HEK293T (cell line): ENCODE measurements at regions not wholly inside any gene's neighbourhood (a gene's known extent, or its start where the extent isn't known, plus 50 kb on each side); places are given as distances from the start of the nearest gene placed in this dataset.

Source experiments
- CTCF ChIA-PET: fragments of 350-600 bp; formaldehyde crosslinking; extraction: SDS; loops from one replicate; lab custom pipeline; 2021; ENCODE audit warnings: antibody characterized with exemption, inconsistent platforms; lab: Yijun Ruan, JAX
- POLR2A ChIA-PET: fragments of 350-600 bp; formaldehyde crosslinking; extraction: SDS; loops from one replicate; lab custom pipeline; 2020; ENCODE audit warnings: antibody characterized with exemption, inconsistent platforms; lab: Yijun Ruan, JAX
- DNase-seq: peaks from one replicate; pipeline ENCODE4 v3.0.0; 2012; ENCODE audit warnings: mixed read lengths; ENCODE audit errors: extremely low spot score
- ARNT ChIP-seq: fragments of 450-650 bp; IDR thresholded peaks from 2 replicates; pipeline ENCODE4 v1.6.1; 2017; ENCODE audit warnings: mild to moderate bottlenecking
- BHLHE40 ChIP-seq: fragments of 450-650 bp; IDR thresholded peaks from 2 replicates; pipeline ENCODE4 v1.6.1; 2016; ENCODE audit warnings: mild to moderate bottlenecking, moderate library complexity, borderline replicate concordance
- CTBP1 ChIP-seq: fragments of 450-650 bp; IDR thresholded peaks from 2 replicates; pipeline ENCODE4 v1.6.1; 2016; ENCODE audit warnings: borderline replicate concordance
- ELF4 ChIP-seq: fragments of 450-650 bp; IDR thresholded peaks from 2 replicates; pipeline ENCODE4 v1.6.1; 2017; ENCODE audit warnings: antibody characterized with exemption
- FOXA1 ChIP-seq: fragments of 450-650 bp; IDR thresholded peaks from 2 replicates; pipeline ENCODE4 v1.6.1; 2016; ENCODE audit warnings: mild to moderate bottlenecking
- FOXK2 ChIP-seq: fragments of 450-650 bp; IDR thresholded peaks from 2 replicates; pipeline ENCODE4 v1.6.1; 2016; ENCODE audit warnings: mild to moderate bottlenecking
- FOXM1 ChIP-seq: fragments of 450-650 bp; IDR thresholded peaks from 2 replicates; pipeline ENCODE4 v1.6.1; 2017; ENCODE audit warnings: mild to moderate bottlenecking, borderline replicate concordance
- HDGF ChIP-seq: fragments of 450-650 bp; IDR thresholded peaks from 2 replicates; pipeline ENCODE4 v1.6.1; 2017; ENCODE audit warnings: antibody characterized with exemption, borderline replicate concordance
- L3MBTL2 ChIP-seq: fragments of 450-650 bp; conservative IDR thresholded peaks from 2 replicates; pipeline ENCODE4 v1.6.1; 2016; ENCODE audit warnings: mild to moderate bottlenecking
- LEF1 ChIP-seq: fragments of 450-650 bp; IDR thresholded peaks from 2 replicates; pipeline ENCODE4 v1.6.1; 2017; ENCODE audit warnings: mild to moderate bottlenecking, borderline replicate concordance
- NFRKB ChIP-seq: fragments of 450-650 bp; IDR thresholded peaks from 2 replicates; pipeline ENCODE4 v1.6.1; 2016; ENCODE audit warnings: mild to moderate bottlenecking, moderate library complexity
- PKNOX1 ChIP-seq: fragments of 450-650 bp; IDR thresholded peaks from 2 replicates; pipeline ENCODE4 v1.6.1; 2016
- SP1 ChIP-seq: fragments of 450-650 bp; IDR thresholded peaks from 2 replicates; pipeline ENCODE4 v1.6.1; 2017
- SUZ12 ChIP-seq: fragments of 450-650 bp; IDR thresholded peaks from 2 replicates; pipeline ENCODE4 v1.6.1; 2016; ENCODE audit warnings: mild to moderate bottlenecking
- TARDBP ChIP-seq: fragments of 450-650 bp; IDR thresholded peaks from 2 replicates; pipeline ENCODE4 v1.6.1; 2016
- ZNF384 ChIP-seq: fragments of 450-650 bp; IDR thresholded peaks from 2 replicates; pipeline ENCODE4 v1.6.1; 2016

- no peak for TF ChIP-seq FOXK2
- TF ChIP-seq CTBP1 = no peak
- no peak for TF ChIP-seq FOXM1
- TF ChIP-seq ZNF384 = no peak
- TF ChIP-seq FOXA1 = no peak
- no peak for TF ChIP-seq ARNT
- DNase-seq = no peak
- POLR2A ChIA-PET = no interaction called here
- CTCF ChIA-PET = interaction anchor here (1.2 kb wide), 2 partner anchors 12 to 180 kb away, joined by 3 to 5 read pairs; no protein-coding TSS in a partner anchor
Observed at GRCh38 chr22:22703715-22704114, 59.3 kb downstream of the GGTLC2 start.

GRCh38 chr22:22704156-22704946 is 59.9 kb downstream of the GGTLC2 start:
- TF ChIP-seq PKNOX1 (no peak), BHLHE40 (no peak), SUZ12 (no peak), ELF4 (no peak), ZNF384 (no peak), FOXM1 (no peak)
- ChIA-PET POLR2A (no interaction called here), CTCF (interaction anchor here (1.2 to 1.5 kb wide), 2 partner anchors 12 to 127 kb away, joined by 3 read pairs; no protein-coding TSS in a partner anchor)
- DNase-seq = no peak

GRCh38 chr22:22705328-22706100 is 61.1 kb downstream of the GGTLC2 start:
- no peak for DNase-seq
- ChIA-PET CTCF (interaction anchor here (0.6 to 1.5 kb wide), 2 partner anchors 14 to 129 kb away, joined by 3 read pairs; no protein-coding TSS in a partner anchor), POLR2A (no interaction called here)
- no peak for TF ChIP-seq FOXK2
- no peak for TF ChIP-seq TARDBP
- TF ChIP-seq SUZ12 = no peak
- no peak for TF ChIP-seq HDGF

GRCh38 chr22:22706253-22706915 is 62.0 kb downstream of the GGTLC2 start:
- ChIA-PET POLR2A (no interaction called here), CTCF (no interaction called here)
- DNase-seq = no peak
- TF ChIP-seq FOXA1 (no peak), ELF4 (no peak)

GRCh38 chr22:22709719-22710445 is 65.5 kb downstream of the GGTLC2 start:
- POLR2A ChIA-PET = interaction anchor here (0.9 kb wide), 1 partner anchor 175 kb away, joined by 3 read pairs; no protein-coding TSS in a partner anchor
- TF ChIP-seq FOXA1 (no peak), BHLHE40 (no peak), FOXK2 (no peak), SUZ12 (no peak), L3MBTL2 (no peak), HDGF (no peak), CTBP1 (no peak), TARDBP (no peak), ARNT (no peak), LEF1 (no peak), SP1 (no peak), ELF4 (no peak)
- CTCF ChIA-PET = interaction anchor here (0.7 to 1.7 kb wide), 18 partner anchors 8 to 287 kb away, joined by 3 to 9 read pairs (median 4); no protein-coding TSS in a partner anchor
- DNase-seq = peak; percentile 61

- ChIA-PET CTCF (interaction anchor here (1.0 to 1.7 kb wide), 8 partner anchors 11 to 246 kb away, joined by 3 to 9 read pairs (median 5); no protein-coding TSS in a partner anchor), POLR2A (interaction anchor here (0.9 kb wide), 1 partner anchor 174 kb away, joined by 3 read pairs; no protein-coding TSS in a partner anchor)
- DNase-seq = peak; percentile 76
- TF ChIP-seq L3MBTL2 = no peak
Observed at GRCh38 chr22:22710719-22711531, 66.5 kb downstream of the GGTLC2 start.

- CTCF ChIA-PET = interaction anchor here (1.0 kb wide), 1 partner anchor 173 kb away, joined by 4 read pairs; no protein-coding TSS in a partner anchor
- POLR2A ChIA-PET = no interaction called here
- TF ChIP-seq NFRKB (no peak), L3MBTL2 (no peak), ELF4 (no peak), FOXM1 (no peak), LEF1 (no peak), PKNOX1 (no peak), CTBP1 (no peak)
- DNase-seq = no peak
Observed at GRCh38 chr22:22711532-22711913, 67.1 kb downstream of the GGTLC2 start.
